Spleen (tissue), 11 donors: ENCODE measurements at regions not wholly inside any gene's neighbourhood (a gene's known extent, or its start where the extent isn't known, plus 50 kb on each side); places are given as distances from the start of the nearest gene placed in this dataset.

Source experiments
- DNase-seq: peaks from one replicate; pipeline ENCODE4 v3.0.0-alpha.2; 2020
- H3K27ac ChIP-seq, 8 donors: fragments of 200-600 bp; sonication (generic) in 7 of 8; 1 replicate in 4 of 8; 2 replicates in 4 of 8; pipeline versions ENCODE4 v1.5.0 to v1.8.0; 2016 to 2021; ENCODE audit warnings: inconsistent platforms in 4 of 8, mild to moderate bottlenecking in 4 of 8, moderate library complexity in 1 of 8
- H3K27me3 ChIP-seq, 7 donors: fragments of 200-600 bp; sonication (generic) in 6 of 7; replicated peaks in 1 of 7; 1 replicate in 4 of 7; 2 replicates in 3 of 7; pipeline versions ENCODE4 v1.5.0 to v1.8.0; 2016 to 2021; ENCODE audit warnings: inconsistent platforms in 3 of 7, mild to moderate bottlenecking in 1 of 7
- H3K36me3 ChIP-seq, 6 donors: fragments of 200-600 bp; sonication (generic) in 5 of 6; 1 replicate in 4 of 6; 2 replicates in 2 of 6; pipeline versions ENCODE4 v1.5.0 to v1.8.0; 2016 to 2021; ENCODE audit warnings: inconsistent platforms in 2 of 6
- H3K4me1 ChIP-seq, 6 donors: fragments of 200-600 bp; sonication (generic) in 5 of 6; 1 replicate in 3 of 6; 2 replicates in 3 of 6; pipeline versions ENCODE4 v1.5.0 to v1.8.0; 2016 to 2021; ENCODE audit warnings: inconsistent platforms in 3 of 6
- H3K4me3 ChIP-seq, 8 donors: fragments of 200-600 bp; sonication (generic) in 7 of 8; 1 replicate in 4 of 8; 2 replicates in 4 of 8; pipeline versions ENCODE4 v1.5.0 to v1.8.0; 2016 to 2021; ENCODE audit warnings: inconsistent platforms in 4 of 8, mild to moderate bottlenecking in 4 of 8, moderate library complexity in 2 of 8
- H3K9me3 ChIP-seq, 8 donors: fragments of 200-600 bp; sonication (generic) in 7 of 8; 1 replicate in 4 of 8; 2 replicates in 4 of 8; pipeline versions ENCODE4 v1.5.0 to v1.8.0; 2016 to 2021; ENCODE audit warnings: inconsistent platforms in 4 of 8
- POLR2A ChIP-seq, 3 donors: fragments of 450-650 bp; IDR thresholded peaks; one replicate each; pipeline ENCODE4 v1.5.1; 2017; ENCODE audit warnings: antibody characterized with exemption in 3 of 3, mild to moderate bottlenecking in 1 of 3
- POLR2AphosphoS5 ChIP-seq, 3 donors: sonication (generic); formaldehyde crosslinking; IDR thresholded peaks; one replicate each; pipeline ENCODE4 v1.5.1; 2017; ENCODE audit warnings: antibody characterized with exemption in 3 of 3
- WGBS, 5 donors: extraction: QIAGEN DNeasy Blood & Tissue Kit in 3 of 5; methylation state at CpG; one replicate each; pipeline versions ENCODE4 v1.1.5 to v1.1.7; 2013 to 2018; 5-methylcytosine and 5-hydroxymethylcytosine counted together
- intact Hi-C: fragments of 100-400 bp; cut with DNase I; formaldehyde crosslinking; loops from one replicate; pipeline ENCODE4 v1.15.0; 2023; ENCODE audit warnings: low total_unique reads
- TF ChIP-seq, protein P1 (sequence below), 11 experiments: fragments of 200-600 bp in 7 of 11; fragments of 450-650 bp in 4 of 11; sonication (generic) in 4 of 11; IDR thresholded peaks in 8 of 11; conservative IDR thresholded peaks in 3 of 11; 1 replicate in 7 of 11; 2 replicates in 4 of 11; pipeline versions ENCODE4 v1.4.0 to v1.8.0; 2016 to 2021; ENCODE audit warnings: antibody characterized with exemption in 11 of 11, inconsistent platforms in 4 of 11, mild to moderate bottlenecking in 1 of 11
- donor health status: healthy with polysubstance abuse.
- donor health status: DM: no; HTN: no; CAD: no; lungs with moderate emphysema.
- donor health status: DM: no; HTN: no; CAD: no.
- donor health status: Bipolar disorder and iron deficiency.
- donor health status: healthy.
- donor health status: DM: no; HTN: no; CAD: no.
- donor health status: DM: yes; HTN: yes; CAD: no.

DNA sequence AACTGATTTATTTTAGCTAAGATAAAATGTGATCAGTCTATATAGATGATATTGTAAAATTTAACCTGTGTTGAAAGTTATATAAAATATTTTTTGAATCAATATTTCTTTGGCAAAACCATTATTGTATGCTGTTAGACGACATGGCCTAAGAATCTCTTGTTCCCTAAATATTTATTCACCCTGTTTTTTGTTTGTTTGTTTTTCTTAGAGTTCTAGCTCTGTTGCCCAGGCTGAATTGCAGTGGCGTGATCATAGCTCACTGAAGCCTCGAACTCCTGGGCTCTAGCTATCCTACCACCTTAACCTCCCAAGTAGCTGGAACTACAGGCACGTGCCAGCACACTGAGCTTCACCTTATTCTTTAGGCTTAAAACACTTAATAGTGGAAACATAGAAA lies 410.7 kb downstream of the ARL4A start:
- intact Hi-C loops: no loop called here

DNA sequence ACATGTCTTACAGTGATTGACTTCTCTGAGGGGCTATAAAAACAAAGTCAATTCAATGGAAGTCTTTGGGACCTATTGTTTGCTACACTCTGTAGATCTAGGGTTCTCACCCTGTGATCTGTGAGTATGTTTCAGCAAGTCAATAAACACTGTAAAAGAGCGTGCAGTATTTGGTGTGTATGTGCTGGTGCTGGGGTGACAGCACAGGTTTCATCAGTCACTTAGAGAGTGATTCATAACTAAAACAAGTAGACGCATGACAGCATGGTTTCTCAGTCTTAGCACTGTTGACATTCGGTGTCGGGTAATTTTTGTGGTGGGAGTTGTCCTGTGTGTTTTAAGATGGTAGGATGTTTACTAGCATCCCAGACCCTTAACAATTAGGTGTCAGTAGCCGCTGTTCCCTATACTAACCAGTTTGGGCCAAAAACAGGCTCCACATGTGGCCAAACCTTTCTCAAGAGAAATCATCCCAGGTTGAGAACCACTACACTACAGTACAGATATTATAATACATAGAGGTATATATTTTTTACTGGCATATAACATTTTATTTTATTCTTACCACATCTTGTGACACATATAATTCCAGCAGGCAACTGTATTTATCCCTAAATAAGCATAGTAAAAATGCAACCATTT lies 411.8 kb downstream of the ARL4A start:
- no peak overlapping the region for H3K27ac ChIP-seq
- no peaks in the 10 kb centered on the region for H3K27me3 ChIP-seq
- DNase-seq: no peak
- H3K9me3 ChIP-seq: no peaks in the 10 kb centered on the region
- H3K36me3 ChIP-seq: no peaks in the 10 kb centered on the region
- TF ChIP-seq POLR2A (IDR thresholded peaks at IDR 0.05): no peak
- TF ChIP-seq, protein P1, sequence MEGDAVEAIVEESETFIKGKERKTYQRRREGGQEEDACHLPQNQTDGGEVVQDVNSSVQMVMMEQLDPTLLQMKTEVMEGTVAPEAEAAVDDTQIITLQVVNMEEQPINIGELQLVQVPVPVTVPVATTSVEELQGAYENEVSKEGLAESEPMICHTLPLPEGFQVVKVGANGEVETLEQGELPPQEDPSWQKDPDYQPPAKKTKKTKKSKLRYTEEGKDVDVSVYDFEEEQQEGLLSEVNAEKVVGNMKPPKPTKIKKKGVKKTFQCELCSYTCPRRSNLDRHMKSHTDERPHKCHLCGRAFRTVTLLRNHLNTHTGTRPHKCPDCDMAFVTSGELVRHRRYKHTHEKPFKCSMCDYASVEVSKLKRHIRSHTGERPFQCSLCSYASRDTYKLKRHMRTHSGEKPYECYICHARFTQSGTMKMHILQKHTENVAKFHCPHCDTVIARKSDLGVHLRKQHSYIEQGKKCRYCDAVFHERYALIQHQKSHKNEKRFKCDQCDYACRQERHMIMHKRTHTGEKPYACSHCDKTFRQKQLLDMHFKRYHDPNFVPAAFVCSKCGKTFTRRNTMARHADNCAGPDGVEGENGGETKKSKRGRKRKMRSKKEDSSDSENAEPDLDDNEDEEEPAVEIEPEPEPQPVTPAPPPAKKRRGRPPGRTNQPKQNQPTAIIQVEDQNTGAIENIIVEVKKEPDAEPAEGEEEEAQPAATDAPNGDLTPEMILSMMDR (IDR thresholded peaks at IDR 0.05 in 8 of 11, conservative IDR thresholded peaks at IDR 0.05 in 3 of 11): no peak
- no peak for TF ChIP-seq POLR2AphosphoS5 (IDR thresholded peaks at IDR 0.05)
- no peak overlapping the region for H3K4me3 ChIP-seq
- peaks cover 0 to 14% (median 0%) of the 10 kb centered on the region in 6 donors for H3K4me1 ChIP-seq
- WGBS, 5 donors: 72 to 91% (median 78%) methylated on average over 5 of the region's 5 CpGs
- intact Hi-C loops: no loop called here

More for the DNA sequence above, 410.7 kb downstream of the ARL4A start:
- TF ChIP-seq POLR2A (IDR thresholded peaks at IDR 0.05): no peak
- TF ChIP-seq POLR2AphosphoS5 (IDR thresholded peaks at IDR 0.05): no peak
- TF ChIP-seq, protein P1 (IDR thresholded peaks at IDR 0.05 in 8 of 11, conservative IDR thresholded peaks at IDR 0.05 in 3 of 11): no peak
- Histone ChIP-seq H3K27me3 (no peaks in the 10 kb centered on the region), H3K9me3 (no peaks in the 10 kb centered on the region), H3K4me3 (no peak overlapping the region), H3K27ac (no peak overlapping the region), H3K36me3 (no peaks in the 10 kb centered on the region), H3K4me1 (peaks cover 0 to 9% (median 3%) of the 10 kb centered on the region in 6 donors)
- WGBS, 5 donors: 76 to 84% (median 79%) methylated on average over 4 of the region's 4 CpGs
- no peak for DNase-seq

- DNase-seq: no peak
- 10 to 35% (median 23%) methylated on average over 1 of the region's 1 CpG for WGBS, 5 donors
- intact Hi-C loops: no loop called here
- H3K27me3 ChIP-seq: no peaks in the 10 kb centered on the region
- no peaks in the 10 kb centered on the region for H3K9me3 ChIP-seq
- peaks cover 0 to 20% (median 0%) of the 10 kb centered on the region in 6 donors for H3K4me1 ChIP-seq
- peak overlapping the region in 1 of 8 donors; percentile 19 for H3K4me3 ChIP-seq
- no peaks in the 10 kb centered on the region for H3K36me3 ChIP-seq
- H3K27ac ChIP-seq: peak overlapping the region in 3 of 8 donors; percentile 23 to 68 (median 68)
- no peak for TF ChIP-seq POLR2A (IDR thresholded peaks at IDR 0.05)
- no peak for TF ChIP-seq POLR2AphosphoS5 (IDR thresholded peaks at IDR 0.05)
- TF ChIP-seq, protein P1 (IDR thresholded peaks at IDR 0.05 in 8 of 11, conservative IDR thresholded peaks at IDR 0.05 in 3 of 11): no peak
Observed at GRCh38 chr7:13104128-13104527, 416.7 kb downstream of the ARL4A start.

GRCh38 chr7:13105209-13105608 lies 417.8 kb downstream of the ARL4A start:
- TF ChIP-seq POLR2AphosphoS5 (IDR thresholded peaks at IDR 0.05) (no peak), POLR2A (IDR thresholded peaks at IDR 0.05) (no peak)
- TF ChIP-seq, protein P1 (IDR thresholded peaks at IDR 0.05 in 8 of 11, conservative IDR thresholded peaks at IDR 0.05 in 3 of 11): no peak
- Histone ChIP-seq H3K27me3 (no peaks in the 10 kb centered on the region), H3K36me3 (no peaks in the 10 kb centered on the region), H3K4me1 (peaks cover 0 to 20% (median 0%) of the 10 kb centered on the region in 6 donors), H3K4me3 (no peak overlapping the region), H3K9me3 (peaks cover 0 to 6% (median 0%) of the 10 kb centered on the region in 8 donors), H3K27ac (peak overlapping the region in 2 of 8 donors; percentile 68)
- no peak for DNase-seq
- intact Hi-C loops: no loop called here
